Midbrain (tissue), 1 donor: ENCODE measurements at regions not wholly inside any gene's neighbourhood (a gene's known extent, or its start where the extent isn't known, plus 50 kb on each side); places are given as distances from the start of the nearest gene placed in this dataset.
"Not testable (repeated sequence)": the region's sequence is repeated elsewhere in the genome, so short reads cannot be mapped to it uniquely, and the experiment has no call there.

Source experiments
- DNase-seq: peaks from one replicate; lab custom pipeline; 2025; lab: John Stamatoyannopoulos, UW

DNA sequence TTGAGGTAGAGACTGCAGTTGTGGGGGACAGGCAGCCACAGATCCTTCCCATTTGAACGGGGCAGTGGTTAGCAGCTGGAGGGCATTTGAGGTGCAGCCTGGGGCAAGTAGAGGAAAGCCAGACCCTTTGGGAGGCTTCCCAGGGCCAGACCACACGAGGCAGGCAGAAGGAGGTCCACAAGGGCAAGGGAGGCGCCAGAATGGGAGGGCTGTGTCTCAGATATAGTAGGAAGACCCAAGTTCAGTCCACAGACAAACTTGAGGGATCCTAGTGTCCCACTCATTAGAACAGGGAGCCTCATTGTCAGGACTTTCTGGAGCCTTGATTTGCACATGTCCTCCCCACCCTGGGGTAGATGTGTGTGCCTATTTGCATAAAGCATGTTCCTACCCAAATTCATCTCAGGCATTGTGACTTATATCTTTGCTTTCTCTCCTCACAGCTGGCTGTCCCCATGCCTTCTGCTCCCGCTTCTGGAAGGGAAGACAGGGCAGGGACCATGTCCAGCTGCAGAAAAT is 166.0 kb downstream of the VEGFA start:
- DNase-seq: no peak

DNA sequence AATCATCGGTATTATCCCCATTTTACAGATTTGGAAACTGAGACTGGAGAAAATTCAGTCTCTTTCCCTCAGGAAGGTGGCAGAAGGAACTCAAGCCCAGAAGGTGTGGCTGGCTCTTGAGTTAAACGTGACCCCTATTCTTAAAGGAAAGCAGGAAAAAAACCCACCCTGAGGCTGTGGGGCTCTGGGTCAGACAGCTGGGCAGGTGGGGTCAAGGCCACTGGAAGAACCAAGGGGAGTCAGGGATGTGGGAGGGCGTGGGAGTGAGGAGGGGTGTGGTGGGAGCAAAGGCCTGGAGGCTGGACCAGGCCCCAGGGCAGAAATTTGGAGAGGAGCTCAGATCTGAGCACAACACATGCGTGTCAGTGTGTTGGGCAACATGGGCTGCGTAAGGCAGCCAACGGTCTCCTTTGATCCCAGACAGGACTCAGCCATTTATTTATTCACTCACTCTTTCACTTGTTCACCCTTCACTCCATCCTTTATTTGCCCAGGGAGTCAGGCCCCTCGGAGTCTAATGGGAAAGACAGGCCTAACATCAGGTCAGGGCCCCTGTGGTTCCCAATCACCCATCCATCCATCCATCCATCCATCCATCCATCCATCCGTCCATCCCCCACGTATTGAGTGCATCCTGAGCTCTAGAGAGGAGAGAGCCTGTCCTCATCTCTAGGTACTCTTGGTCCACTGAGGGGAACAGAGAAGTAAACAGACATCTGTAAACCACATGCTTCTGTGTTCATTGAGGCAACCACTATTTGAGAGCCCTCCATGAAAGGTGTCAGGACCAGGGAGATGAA is 165.0 kb downstream of the VEGFA start:
- no peak for DNase-seq

DNA sequence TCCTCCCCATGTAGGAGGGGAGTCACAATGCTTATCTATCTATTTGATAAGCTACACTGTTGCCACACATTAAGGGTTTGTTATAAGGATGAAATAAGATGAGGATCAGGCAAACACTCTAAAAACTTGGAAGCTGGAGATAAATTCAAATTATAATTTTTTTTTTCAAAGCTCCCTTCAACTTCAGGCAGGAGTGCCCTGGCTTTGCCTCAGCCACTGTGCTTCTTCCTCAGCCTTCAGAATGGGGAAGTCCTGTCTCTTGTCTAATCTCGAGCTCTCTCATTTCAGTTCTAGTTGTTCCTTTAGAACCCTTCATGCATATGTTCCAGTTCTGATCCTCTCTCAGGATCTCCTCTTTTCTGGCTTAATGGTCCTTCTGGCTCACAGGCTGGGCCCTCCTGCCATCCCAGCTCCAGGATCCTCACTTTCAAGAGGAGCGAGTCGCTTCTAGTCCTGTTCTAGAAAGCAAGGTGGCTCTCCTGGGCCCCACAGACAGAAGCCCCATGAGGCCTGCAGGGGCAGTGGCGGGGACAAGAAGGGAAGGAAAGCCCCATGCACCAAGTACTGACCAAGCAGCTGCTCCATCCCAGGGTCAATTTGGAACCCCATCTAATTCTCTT is 164.3 kb downstream of the VEGFA start:
- DNase-seq: no peak

DNA sequence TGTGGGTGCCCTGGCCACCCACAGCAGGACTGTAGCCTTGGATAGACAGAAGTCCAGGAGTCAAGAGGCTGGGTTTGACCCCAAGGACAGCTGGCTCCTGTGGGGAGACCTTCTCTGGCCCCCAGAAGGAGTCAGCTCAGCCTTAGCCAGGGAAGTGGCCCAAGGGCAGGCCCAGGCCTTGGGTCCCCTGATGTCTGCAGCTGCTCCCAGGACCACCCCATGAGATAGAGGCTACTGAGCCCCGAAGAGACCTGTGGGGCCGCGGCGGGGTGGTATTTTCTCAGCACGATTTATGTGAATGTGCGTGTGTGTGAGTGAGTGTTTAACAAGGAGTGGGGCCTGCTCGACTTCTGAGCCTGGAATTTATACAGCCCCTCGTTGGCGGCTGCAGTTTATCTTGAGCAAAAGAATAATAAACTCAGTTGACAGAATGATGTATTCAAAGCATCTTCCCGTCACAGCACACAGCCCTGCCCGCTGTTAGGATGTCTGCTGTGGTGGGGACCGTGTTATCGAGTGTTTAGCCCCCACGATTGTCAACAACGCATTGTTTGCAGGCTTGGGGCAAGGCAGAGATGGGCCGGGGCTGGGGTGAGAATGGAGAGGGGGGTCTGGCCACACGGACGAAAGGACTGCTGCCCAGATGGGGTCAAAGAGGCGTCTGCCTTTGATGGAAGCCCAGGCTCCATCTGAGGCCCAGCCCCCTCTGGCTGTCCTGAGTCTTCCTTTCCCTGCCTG is 163.3 kb downstream of the VEGFA start:
- no peak for DNase-seq

DNA sequence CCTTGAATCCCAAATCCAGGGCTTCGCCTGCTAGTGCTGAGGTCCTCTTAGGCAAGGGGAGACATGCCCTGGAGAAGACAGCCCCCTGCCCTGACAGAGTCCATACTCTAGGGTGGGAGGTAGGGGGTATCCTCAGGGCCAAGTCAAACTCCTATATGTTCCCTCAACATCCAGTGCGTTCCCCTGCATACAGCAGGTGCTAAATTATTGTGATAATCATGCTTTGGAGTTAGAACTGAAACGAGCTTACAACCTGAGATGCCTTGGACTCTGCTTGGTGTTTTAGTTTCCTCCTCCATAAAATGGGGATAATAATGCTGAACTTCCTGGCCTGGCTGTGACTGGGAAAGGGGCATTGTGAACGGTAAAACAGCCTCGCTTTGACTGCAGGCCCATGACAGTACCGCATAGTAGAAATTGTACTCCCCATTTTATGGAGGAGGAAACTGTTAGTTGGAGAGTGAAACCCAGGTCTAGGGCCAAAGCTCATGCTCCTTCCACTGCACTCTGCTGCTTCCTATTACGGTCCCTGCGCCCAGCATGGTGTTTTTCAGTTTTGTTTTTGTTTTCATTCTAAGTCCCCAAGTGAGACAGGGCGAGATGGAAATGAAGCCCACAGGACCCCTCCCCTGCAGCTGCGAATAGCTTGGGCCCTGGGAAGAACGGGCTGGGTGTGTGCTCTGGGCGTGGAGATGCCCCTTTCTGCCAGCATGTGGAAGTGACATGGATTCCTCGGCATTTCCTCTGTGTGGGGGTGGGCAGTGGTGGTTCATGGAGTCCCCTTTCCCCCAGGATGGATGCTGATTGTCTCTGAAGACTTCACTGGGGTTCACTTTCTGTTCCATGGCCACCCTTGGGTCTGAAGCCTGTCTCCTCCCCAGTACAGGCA is 162.5 kb downstream of the VEGFA start:
- DNase-seq: no peak

DNA sequence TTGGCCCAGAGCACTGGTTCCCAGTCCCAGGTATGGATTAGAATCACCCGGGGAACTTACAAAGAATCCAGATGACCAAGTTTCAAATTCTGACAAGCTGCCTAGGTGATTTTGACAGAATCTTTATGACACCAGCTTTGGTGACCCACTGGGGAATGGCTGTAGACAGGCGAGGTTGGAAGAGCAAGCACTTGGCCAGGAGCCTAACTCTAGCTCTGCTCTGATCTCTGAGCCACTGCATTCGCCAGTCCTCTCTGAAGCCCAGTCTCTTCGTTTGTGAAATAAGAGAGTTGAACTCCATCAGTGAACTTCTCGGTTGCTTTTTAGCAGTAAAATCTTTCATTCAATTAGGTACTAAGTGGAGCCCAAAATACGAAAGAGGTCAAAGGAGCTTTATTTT is 161.2 kb downstream of the VEGFA start:
- DNase-seq: no peak

DNA sequence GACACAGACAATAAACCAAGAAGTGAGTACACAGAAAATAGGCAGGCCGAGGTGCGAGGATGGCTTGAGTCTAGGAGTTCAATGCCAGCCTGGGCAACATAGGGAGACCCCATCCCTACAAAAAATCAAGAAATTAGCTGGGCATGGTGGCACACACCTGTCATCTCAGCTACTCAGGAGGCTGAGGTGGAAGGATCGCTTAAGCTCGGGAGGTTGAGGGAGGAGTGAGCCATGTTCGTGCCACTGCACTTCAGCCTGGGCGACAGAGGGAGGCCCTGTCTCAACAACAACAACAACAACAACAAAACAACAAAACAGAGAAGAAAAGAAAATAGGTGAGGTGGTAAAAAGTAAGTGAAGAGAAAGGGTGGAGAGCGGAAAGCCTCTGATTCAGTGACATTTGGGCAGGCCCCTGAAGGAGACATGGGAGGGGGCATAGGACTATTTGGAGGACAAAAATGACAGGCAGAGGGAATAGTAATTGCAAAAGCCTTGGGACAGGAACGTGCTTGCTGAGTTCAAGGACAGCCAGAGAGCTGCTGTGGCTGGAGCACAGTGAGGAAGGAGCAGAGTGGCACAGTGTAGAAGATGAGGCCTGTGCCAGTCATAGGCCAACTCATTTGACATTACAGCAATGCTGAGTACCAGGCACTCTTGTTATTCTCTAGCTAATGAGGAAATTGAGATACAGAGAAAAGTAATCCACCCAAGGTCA is 160.6 kb downstream of the VEGFA start:
- DNase-seq: no peak

DNA sequence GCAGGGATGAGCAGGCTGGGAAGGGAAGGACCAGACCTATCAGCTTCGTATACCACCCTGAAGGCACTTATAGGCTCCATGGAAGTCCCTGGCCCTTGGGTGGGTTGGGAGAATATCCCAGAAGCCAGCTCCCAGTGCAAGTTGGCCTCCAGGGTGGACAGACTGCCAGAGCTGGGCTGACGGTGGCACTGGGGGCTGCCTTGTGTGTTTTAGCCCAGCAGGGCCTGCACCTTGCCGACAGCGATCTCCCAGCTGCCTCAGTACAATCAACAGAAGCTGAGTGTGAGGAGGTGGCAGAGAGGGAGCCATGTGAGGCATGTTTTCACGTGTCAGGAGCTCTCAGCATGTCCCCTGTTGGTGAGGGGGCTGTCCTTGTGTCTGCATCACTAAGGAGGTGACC is 159.5 kb downstream of the VEGFA start:
- DNase-seq: no peak

DNA sequence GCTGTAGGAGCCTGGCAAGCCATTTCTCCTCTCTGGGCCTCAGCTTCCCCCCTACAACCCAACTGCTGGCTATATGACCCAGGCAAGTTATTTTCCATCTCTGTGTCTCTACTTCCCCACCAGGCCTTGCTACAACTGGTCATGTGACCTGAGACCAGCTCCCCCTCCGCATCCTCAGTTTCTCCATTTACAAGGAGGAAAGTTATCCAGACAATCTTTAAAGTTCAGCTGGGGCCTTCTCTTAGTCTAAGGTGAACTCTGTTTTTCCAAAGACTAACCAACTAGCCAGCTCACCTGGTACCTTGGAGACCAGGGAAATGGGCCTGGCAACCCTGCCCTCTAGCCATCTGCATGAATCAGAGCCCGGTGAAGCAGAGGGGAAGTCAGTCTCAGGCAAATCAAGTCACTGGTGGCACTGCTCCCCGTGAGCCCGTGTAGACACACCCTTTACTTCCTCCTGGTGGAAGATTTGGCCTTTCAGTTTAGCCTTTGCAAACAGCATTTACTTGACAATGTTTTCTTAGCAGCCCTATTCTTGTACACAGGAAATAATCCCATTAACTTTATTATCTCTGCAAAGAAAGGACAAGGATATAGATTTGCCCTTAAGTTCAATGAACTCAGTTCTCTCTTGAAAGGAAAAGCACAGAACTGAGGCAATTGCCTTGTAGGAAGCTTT is 157.7 kb downstream of the VEGFA start:
- DNase-seq: no peak

DNA sequence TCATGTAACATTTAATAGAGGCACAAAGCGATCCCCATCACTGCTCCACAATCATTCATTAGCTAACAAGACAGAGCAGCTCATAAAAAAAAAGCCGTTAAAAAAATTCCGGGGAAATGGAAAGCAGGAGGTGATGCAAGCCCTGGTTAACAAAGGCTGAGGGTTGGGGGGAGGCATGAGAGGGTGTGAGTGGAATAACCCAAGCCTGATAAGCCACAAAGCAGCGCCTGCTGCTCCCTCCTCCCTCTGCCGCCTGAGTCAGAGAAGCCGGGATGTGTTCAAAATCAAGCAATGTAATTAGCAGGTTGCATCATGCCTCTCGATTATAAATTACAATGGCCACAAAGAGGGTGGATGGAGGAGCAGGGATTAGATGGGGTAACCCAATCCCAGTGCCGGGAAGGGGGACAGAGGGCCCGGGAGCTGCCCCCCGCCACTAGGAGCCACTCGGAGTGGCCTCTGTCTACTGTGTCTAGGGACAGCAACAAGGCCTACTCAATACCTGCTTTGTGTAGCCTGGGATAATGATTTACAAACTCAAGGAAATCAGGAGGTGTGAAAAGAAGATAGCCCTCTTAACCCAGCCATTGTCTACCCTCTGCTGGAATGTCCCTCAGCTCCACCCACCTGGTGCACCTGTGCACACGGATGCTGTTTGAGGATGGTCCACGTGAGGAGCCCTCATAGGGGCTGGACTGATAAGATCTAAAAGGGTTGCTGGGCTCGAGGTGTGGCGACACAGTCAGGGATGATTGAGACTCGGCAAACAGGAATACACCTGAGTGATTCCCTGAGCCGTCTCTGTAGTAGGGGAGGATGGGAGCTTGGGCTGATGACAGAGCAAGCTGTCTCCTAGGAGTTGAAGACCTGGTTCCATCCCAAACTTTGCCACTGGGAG is 156.9 kb downstream of the VEGFA start:
- DNase-seq: no peak

DNA sequence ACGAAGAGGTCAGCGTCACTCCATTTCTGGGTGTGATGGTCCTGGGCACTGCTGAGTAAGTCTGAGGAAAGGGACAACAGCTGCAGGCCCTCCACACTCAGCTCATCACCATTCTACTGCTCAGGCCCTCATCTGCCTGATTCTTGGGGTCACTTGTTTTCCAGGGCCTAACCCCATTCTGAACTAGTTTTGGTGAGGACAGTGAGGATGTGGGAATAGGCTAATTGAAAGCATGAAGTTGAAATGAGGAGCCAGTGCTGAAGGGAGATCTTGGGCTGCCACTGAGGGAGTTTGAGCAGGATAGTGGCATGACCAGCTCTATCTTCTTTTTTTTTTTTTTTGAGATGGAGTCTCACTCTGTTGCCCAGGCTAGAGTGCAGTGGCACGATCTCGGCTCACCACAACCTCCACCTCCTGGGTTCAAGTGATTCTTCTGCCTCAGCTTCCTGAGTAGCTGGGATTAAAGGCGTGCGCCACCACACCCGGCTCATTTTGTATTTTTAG is 155.7 kb downstream of the VEGFA start:
- not testable (repeated sequence) for DNase-seq

DNA sequence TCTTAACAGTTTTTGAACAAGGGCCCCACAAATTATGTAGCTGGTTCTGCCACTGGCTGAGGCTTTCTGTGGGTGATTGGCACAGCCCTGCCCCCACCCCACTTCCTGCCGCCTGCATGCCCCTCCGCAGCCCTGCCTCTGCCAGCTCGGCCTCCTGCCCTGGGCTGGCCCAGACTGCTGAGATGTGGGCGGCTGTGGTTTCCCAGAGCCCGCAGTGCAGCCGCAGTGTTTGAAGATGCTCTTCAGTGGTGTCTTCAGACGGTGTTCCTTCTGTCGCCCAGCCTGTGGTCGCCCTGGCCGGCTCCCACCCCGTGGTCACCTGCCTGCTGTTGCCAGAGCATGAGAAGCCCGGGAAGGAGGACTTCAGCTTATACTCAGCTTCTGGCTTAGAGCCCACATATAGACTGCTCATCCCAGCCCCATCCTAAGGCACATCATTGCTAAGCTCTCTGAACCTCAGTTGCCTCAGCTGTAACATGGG is 154.3 kb downstream of the VEGFA start:
- no peak for DNase-seq

DNA sequence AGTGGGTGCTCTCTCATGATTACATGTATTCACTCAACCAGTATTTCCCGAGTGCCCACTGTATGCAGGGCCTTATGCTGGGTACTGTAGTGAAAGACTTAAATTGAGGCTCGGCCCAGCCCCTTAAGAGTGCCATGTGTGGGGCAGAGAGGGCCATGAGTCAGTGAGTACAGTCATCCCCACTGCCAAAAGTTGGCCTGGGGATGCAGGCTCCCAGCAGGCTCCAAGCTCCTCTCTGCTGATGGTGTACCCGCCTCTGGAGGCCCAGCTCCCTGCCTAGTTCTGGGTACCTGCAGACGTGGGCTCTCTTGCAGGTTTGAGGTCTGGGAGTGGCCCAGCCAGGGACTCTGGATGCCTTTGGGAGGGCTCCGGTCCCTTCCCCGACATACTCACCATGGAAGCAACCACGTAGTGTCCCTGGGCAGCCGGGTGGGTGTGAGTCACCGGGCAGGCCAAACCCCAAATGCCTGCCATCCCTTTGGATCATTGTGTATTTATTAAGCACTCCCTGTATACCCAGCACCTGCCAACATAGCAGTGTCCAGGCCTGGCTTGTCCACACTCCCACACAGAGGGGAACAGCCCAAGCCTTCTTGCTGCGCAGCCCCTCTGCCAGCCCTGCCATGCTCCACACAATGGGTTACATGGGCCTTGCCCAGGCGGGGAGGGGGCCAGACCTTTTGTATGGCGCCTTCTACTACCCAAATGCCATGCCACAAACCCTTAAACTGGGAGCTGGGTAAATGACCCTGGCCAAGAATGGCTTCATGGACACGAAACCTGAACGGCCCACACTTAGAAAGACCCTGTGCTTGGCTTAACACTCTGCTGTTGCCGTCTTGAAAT is 153.6 kb downstream of the VEGFA start:
- DNase-seq: no peak

DNA sequence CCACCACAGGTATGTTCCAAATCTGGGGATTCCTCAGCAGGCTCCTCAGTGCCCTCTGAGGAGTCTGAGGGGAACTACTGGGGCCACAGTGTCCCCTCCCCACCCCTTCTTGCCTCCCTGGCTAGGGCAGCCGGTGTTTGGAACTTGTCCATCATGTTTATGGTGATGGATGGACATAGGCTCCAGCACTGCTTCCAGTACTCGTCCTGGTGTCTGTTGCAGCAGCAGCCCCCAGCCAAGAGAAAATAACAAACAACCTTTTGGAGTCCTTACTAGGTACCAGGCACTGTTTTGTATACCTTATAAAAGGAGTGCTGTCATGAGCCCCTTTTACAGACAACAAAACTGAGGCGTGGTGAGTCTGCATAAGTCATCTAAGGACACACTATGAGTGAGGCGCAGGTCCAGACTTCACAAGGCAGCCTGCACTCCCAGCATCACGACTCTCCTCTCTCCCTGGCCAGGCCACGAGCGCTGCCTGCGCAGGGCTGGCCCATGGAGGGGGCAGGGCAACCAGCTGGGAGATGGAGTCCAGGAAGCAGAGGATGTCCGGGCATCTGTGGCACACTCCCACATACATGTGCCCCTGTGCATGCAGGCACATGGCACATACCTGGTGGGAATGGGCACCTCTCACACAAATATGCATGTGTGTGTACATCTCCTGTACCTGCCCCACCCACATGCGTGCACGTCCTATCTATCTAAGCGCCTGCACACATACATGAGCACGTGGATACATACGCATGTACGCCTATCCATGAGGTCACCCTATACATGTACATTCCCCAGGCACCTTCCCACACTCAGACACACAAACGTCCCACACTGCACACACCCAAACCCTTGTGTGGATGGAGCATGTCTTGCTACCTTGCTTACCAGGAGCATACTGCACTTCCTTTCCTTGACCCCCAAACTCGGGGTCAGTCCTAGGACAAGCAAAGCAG is 152.7 kb downstream of the VEGFA start:
- no peak for DNase-seq

DNA sequence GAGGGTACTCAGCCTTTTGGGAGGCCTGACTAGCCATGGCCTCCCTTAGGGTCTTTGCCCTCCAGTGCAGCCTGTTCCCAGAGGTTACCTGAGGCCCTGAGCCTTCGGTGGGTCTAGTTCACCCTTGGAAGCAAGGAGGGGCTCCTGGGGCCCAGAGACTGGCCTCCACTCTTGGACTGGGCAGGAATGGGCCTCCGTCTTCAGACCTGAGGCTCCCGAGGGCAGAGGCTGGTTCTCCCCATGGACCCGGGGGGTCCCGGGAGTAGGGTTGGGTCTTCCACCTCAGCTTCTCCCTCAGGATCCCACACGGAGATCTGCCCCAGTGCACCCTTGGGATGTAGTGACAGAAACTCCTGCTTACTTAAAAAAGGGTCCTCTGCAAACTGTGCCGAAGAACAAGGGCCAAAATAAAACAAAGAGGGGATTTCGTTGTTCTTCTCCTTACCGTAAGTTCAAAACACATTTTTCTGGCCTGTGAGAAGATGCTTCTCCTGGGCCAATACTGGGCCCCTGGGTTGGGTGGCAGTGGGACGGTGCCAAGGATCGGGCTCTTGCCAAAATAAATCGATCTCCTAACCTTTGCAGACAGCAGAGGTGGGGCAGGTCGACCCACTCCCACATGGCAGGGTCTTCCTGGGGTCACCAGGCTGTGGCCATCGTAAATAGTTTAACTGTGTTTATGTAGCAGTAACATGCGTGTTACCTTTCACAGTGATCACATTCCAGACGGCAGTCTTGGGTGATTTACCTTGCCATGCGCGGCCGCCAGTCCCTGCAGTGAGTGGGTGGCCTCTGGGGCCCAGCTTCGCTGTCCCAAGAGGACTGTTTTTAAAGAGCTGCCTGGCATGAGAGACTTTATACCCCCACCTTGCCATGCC is 151.8 kb downstream of the VEGFA start:
- DNase-seq: no peak

DNA sequence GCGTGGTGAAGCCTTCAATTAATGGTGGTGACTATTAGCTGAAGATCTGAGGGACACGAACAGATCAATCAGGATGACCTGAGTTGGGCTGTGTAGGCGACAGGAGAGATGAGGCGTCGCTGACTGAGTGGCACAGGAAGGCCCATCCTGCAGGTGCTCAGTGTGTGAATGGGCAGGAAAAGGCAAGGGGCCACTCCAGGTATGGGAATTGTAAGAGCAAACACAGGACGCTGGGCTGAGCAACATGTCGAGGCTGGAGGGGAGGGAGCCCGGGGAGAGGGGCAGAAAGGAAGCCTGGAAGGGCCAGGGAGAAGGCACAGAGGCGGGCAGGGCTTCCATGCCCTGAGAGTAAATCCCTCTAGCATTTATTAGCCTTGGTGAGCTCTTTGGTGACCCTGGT is 151.0 kb downstream of the VEGFA start:
- DNase-seq: no peak
